H4 (cell line): ENCODE measurements at regions not wholly inside any gene's neighbourhood (a gene's known extent, or its start where the extent isn't known, plus 50 kb on each side); places are given as distances from the start of the nearest gene placed in this dataset.
"Not testable (repeated sequence)": the region's sequence is repeated elsewhere in the genome, so short reads cannot be mapped to it uniquely, and the experiment has no call there.

Experiments used
- DNase-seq: peaks from one replicate; pipeline ENCODE4 v3.0.0-alpha.2; 2015; ENCODE audit warnings: low spot score

DNA sequence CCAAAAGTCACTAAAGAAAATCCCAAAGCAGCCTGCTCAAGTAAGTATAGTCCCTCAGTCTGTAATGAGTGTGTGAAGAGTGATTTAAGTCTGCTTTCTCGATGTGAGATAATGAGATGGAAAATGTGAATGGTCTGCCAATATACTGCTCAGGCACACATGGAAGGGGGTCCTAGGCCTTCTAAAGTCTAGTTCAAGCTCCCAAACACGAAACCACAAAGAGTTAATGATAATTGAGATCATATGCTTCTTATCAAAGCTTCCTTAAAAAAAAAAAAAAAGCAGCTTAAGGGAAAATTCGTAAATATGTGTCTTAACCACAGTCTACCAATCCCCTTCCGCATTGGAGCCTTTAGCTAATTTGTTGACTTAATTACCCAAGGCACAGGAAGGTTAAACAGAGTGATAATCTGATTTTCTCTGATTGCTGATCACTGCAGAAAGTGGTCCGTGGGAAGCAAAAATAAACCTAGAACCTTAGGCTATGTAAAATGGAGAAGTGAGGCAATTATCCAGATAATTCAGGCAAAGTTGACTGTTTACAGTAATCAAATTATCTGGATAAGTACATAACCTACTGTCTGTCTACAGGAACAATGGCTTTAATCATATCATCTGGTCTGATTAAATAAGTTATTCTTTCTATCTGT, 172.9 kb downstream of the MBL2 start:
- no peak for DNase-seq

DNA sequence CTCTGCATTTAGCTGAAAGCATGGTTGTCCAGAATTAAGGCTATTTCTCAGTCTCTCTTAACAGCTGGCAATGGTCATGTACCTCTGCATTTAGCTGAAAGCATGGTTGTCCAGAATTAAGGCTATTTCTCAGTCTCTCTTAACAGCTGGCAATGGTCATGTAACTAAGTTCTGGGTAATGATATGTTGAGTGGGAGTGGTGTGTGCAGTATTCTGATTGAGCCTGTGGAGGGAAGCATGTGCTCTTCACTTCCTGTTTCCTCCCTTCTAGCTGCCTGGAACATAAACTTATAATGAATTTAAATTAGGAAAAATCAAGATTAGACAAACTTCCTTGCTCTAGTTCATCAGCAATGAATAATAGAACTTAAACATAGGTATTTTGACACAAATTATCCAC, 168.5 kb downstream of the MBL2 start:
- DNase-seq, result not testable (repeated sequence)

DNA sequence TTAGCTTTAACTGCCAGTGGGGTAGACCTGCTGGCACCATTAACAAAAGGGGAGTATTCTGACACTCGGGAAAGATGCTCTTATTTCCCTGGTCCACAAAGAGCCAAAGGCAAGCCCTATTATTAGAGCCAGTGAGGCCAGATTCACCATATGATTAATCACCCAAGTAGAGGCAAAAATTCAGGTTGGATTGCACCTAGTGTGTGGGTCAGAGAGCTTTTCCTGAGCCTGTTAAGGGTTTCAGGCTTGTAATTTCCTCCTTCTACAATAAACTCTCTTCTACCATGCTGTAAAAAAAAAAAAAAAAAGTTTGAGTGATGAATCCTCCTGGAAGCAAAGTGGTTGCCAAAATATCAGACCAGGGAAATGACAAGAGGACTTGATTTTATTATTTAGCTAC, 163.5 kb downstream of the MBL2 start:
- DNase-seq, result no peak

GRCh38 chr10:52609626-52610240, 162.9 kb downstream of the MBL2 start:
- DNase-seq, result no peak

DNA sequence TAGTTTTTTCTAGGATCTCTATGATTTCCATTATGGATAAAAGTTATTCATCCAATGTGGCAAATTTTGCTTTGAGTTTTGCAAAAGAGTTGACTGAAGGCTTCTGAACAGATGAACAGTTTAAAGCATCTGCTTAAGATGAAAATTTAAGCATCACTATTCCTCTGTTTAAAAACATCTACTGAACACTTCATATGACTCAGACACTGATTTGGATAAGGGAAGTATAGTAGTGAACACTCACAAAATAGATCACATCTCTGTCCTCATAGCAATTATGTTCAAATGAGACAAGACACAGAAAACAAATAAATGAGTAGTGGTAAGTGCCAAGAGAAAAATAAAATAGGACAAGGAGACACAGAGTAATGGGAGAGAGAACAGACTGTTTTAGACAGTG, 157.3 kb downstream of the MBL2 start:
- no peak for DNase-seq

- DNase-seq, result no peak
Measured at GRCh38 chr10:52615756-52616394, 156.7 kb downstream of the MBL2 start.

DNA sequence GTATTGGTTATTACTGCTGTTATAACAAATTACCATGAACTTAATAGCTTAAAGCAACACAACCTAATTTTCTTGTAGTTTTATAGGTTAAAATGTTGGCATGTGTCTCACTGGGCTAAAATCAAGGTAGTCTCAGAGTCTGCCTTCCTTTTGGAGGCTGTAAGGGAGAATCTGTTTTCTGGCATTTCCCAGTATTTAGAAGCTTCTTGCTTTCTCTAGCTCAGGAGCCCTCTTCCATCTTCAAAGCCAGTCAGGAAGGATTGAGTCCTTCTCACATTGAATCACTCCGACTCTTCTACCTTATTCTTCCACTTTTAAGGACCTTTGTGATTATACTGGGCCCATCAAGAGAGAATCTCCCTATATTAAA, 156.2 kb downstream of the MBL2 start:
- DNase-seq, result no peak

- DNase-seq, result no peak
Measured at GRCh38 chr10:52617346-52617745, 155.2 kb downstream of the MBL2 start.

DNA sequence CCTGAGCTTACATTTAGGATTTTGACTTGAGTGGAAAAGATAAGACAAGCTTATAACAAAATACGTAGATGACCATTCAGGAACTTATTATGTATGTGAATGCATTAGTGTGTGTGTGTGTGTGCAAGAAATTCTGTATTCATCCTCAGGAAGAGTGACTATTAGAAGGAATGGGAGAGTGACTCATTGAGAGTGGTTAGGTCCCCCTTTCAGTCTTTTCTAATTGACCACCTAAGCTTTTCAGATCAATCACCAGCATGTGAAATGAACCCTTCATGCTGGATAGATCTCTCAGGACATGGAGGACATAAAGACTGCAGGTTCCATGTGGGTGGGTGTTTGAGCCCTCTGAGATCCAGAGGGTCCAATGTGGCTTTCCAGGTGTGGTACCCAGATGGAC, 153.5 kb downstream of the MBL2 start:
- no peak for DNase-seq

- DNase-seq, result no peak
Measured at GRCh38 chr10:52621635-52622079, 150.9 kb downstream of the MBL2 start.

DNA sequence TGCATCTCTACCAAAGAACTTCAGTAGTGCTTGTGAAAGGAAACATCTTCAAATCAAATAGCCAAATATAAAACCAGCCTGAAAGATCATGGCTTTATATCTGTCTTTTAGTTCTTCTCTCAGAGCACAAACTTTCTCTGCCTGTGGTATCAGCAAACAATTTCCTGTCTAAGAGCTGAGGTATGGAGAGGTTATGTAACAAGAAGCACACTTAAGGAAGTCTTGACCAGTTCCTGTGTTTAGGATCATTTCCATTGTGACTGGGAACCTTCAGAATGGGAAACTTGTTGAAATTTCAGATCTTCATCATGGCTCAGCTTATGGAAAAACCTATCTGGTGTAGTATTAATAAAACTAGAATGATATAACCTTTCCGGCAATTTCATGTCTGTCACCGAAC, 148.8 kb downstream of the MBL2 start:
- no peak for DNase-seq

DNA sequence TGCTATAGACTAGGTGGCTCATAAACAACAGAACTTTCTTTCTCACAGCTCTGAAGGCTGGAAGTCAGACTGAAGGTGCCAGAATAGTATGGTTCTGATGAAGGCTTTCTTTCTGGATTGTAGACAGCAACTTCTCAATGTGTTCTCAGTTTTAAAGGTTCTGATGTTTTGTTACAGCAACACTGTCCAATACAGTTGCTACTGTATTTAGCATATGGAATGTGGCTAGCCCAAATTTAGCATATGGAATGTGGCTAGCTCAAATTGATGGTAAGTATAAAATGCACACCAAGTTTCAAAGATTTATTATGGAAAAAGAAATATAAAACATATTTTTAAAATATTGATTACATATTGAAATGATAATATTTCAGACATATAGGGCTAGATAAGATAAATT, 145.3 kb downstream of the MBL2 start:
- DNase-seq, result no peak

GRCh38 chr10:52631146-52631545, 141.4 kb downstream of the MBL2 start:
- no peak for DNase-seq

GRCh38 chr10:52631648-52632047, 140.9 kb downstream of the MBL2 start:
- no peak for DNase-seq

- DNase-seq, result no peak
Measured at GRCh38 chr10:52632591-52632990, 140.0 kb downstream of the MBL2 start.

- no peak for DNase-seq
Measured at GRCh38 chr10:52633266-52633665, 139.3 kb downstream of the MBL2 start.

- no peak for DNase-seq
Measured at GRCh38 chr10:52635651-52636050, 136.9 kb downstream of the MBL2 start.

- no peak for DNase-seq
Measured at GRCh38 chr10:52636874-52637273, 135.7 kb downstream of the MBL2 start.

- no peak for DNase-seq
Measured at GRCh38 chr10:52637592-52637991, 135.0 kb downstream of the MBL2 start.

DNA sequence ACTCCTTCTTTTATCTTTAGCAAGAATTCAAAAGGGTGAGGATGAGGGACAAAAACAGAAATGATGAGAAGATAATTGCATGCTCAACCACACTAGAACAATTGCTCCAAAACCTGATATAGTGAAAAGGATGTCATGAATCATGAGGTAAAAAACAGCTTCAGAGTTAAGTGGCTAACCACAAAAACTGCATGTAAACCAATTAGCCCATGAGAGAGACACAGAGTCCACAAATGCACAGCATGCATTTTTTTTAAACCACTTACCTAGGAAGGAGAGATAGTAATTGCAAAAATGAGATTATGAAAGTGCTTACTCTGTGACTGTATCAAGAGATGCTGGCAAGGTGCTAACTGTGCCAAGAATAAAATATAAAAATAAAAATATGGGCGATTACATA, 132.9 kb downstream of the MBL2 start:
- DNase-seq, result peak; percentile 42

GRCh38 chr10:52642208-52642607, 130.4 kb downstream of the MBL2 start:
- DNase-seq, result no peak

GRCh38 chr10:52644373-52645186, 128.0 kb downstream of the MBL2 start:
- peak; percentile 50 for DNase-seq
